ENCODE measurements at regions not wholly inside any gene's neighbourhood (a gene's known extent, or its start where the extent isn't known, plus 50 kb on each side); places are given as distances from the start of the nearest gene placed in this dataset.
"Not testable (repeated sequence)": the region's sequence is repeated elsewhere in the genome, so short reads cannot be mapped to it uniquely, and the experiment has no call there.

- DNase-seq: no peak
Measured at GRCh38 chr1:80536461-80536860, 1264.3 kb upstream of the ADGRL2 start.

DNA sequence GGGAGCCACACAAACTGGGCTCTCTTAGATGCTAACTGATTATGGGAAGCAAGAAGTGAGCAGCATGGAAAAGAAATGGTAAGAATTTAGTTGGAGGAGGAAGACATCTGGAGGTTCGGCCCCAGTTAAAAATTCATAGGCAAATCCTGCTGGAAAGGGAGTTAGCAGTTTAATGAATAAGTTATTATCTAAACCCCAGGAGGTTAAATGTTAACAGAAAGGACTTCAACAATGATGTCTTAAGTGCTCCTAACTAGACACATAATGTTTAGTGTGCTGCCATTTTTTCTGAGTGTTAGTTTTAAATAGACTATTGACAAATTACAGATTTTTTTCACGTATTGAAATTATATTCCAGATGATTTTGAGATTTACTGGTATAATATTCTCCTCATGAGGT lies 1265.3 kb upstream of the ADGRL2 start:
- DNase-seq: no peak

DNA sequence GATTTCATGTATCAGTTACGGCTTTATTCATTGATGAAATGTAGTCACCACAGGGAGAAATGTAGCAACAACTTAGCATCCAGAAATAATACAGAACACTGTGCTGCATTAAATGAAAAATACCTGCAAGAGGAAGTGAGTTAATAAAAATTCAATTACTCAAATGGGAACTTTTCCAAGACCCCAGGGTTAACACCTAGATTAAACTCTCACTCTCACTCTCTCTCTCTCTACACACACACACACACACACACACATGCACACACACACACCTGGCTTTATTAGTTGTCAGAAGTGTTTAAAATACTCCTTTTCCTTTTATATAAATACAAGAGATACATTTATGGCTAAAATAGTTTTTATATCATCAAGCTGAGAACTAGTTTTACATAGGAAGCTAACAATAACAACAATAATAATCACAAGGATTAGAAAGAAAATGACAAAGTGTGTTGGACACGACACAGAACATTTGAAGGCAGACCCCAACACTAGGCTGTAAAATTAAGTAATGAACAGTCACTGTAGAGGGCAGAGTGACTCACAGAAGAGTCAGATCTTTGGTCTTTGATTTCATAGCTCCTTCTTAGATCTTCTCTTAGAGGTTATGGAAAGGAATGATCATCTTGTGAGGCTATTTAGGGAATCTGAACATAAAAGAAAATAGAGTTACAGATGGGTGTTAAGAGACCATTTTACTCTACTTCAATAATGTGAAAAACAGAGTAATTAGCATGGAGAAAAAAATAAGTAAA lies 1266.0 kb upstream of the ADGRL2 start:
- no peak for DNase-seq

DNA sequence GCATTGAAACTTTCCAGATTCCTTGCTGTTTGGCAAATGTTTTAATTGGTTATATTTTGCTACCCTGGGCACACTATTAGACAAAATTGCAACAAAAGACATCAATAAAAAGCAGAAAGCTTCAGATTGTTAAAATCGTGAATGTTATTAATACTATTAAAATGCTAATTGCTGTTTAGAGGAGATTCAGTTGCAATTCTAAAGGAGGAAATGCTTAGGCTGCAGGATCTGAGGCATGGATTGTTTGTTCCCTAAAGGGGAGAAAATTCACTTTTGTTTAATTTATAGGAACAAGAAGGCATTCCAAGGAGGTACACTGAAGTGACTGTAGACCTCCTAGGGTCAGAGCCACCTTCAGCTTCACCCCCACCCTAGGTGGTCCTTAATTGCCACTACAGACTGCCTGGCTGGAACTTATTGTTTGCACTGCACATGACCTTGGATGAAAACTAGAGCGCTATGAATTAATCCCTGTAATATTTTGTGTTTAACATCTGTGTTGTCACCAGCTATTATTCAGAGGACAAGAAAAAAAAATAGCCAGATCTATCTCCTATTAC lies 1266.9 kb upstream of the ADGRL2 start:
- no peak for DNase-seq

GRCh38 chr1:80533093-80533492 lies 1267.6 kb upstream of the ADGRL2 start:
- DNase-seq: no peak

DNA sequence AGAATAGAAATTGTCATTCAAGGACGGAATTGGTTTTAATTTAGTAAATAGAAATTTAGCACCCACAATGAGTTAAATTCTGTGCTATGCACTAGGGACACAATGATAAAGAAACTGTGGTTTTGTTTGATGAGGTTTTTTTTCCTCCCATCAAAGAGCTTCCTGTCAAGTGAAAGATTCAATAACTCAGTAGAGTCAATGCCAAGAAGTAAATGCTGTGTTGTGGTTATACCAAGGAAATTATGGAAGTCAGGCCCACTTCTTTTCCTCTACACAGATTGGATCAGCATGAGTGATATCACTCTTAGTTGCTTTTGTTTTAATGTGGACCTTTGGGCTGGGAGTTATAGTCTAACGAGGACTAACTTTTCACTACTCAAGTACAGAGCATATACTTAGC lies 1269.6 kb upstream of the ADGRL2 start:
- no peak for DNase-seq

GRCh38 chr1:80529546-80529945 lies 1271.2 kb upstream of the ADGRL2 start:
- DNase-seq: no peak

DNA sequence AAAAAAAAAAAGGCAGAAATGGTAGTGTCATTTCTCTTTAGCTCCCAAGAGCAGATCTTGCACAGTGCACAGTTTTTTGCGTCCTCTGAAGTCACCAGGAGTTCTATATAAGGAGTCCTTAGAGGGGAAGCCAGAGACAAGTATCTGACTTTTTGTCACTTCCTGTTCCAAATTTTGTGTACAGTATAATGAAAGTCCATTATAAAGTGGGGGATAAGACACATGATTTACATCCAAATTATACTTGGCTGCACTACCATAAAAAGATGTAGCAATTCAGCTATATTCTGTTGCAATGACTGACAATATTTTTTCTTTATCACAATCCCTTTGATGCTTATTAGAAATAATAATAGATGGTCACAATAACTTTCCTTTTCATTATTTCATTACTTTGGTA lies 1276.9 kb upstream of the ADGRL2 start:
- DNase-seq: no peak

DNA sequence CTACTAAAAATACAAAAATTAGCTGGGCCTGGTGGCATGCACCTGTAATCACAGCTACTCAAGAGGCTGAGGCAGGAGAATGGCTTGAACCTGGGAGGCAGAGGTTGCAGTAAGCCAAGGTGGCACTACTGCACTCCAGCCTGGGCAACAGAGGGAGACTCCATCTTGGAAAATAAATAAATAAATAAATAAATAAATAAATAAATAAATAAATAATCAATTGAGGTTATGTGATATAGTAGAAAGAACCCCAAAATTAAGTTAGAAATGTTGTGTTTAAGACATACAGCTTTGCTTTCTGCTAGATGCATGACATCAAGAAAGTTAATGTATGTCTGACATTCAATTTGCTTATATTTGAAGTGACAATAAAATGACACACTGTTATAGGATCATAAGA lies 1277.7 kb upstream of the ADGRL2 start:
- not testable (repeated sequence) for DNase-seq

- no peak for DNase-seq
Measured at GRCh38 chr1:80520949-80521348, 1279.8 kb upstream of the ADGRL2 start.

GRCh38 chr1:80517062-80517461 lies 1283.7 kb upstream of the ADGRL2 start:
- DNase-seq: no peak

GRCh38 chr1:80509965-80510522 lies 1290.7 kb upstream of the ADGRL2 start:
- DNase-seq: no peak

- DNase-seq: no peak
Measured at GRCh38 chr1:80506216-80506615, 1294.5 kb upstream of the ADGRL2 start.

GRCh38 chr1:80498673-80499072 lies 1302.1 kb upstream of the ADGRL2 start:
- no peak for DNase-seq

GRCh38 chr1:80495806-80496205 lies 1304.9 kb upstream of the ADGRL2 start:
- no peak for DNase-seq

DNA sequence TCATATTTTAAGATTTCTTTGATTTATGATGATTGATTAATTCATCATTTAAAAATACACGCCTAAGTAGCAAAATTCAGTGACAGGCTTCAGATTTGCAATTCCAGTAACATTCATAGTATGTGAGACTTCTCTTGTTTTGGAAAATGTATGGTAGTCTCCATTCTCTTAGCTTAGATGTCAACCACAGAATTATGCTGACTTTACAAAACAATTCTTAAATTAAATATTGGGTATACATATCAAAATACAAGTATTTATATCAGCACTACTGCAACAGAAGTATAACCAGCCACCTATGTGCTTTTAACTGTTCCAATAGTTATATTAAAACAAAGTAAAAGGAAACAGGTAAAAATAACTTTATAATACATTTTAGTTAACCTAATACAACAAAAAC lies 1328.6 kb upstream of the ADGRL2 start:
- no peak for DNase-seq

GRCh38 chr1:80468356-80468755 lies 1332.4 kb upstream of the ADGRL2 start:
- no peak for DNase-seq

- DNase-seq: no peak
Measured at GRCh38 chr1:80462006-80462405, 1338.7 kb upstream of the ADGRL2 start.

DNA sequence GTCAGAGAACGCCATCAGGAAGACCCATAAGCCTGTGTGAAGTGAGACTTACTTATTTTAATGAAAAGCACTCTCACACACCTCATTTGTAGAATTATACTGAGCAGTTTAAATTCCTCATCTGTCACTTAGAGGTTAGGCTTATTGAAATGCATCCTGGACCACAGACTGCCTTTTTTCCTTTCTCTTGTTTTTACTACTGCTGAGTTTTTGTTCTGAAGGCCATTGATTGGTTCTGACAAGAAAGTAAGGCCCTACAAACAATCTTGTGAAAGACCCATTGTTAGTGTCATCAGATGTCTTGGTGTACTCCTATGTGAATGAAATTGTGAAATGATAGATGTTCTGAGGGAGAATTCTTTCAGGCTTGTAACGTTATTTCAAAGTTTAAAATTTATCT lies 1343.3 kb upstream of the ADGRL2 start:
- no peak for DNase-seq

DNA sequence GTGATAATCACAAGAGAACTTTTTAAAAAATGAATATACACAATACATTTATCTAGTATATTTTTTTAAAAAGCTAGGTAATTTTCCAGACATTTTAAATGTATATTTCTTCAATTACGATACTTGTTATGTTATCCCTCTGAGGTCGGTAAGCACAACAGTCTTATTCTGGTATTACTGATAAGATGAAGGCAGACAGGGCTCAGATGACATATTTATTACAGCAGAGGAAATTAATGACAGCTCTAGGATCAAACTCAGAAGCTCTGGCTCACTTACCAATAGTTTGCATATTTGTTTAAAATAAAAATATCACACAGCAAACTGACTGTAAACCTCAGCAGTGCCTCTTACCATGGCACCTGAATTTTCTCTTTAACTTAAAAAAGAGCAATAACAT lies 1347.0 kb upstream of the ADGRL2 start:
- no peak for DNase-seq

- DNase-seq: no peak
Measured at GRCh38 chr1:80450711-80451110, 1350.0 kb upstream of the ADGRL2 start.

DNA sequence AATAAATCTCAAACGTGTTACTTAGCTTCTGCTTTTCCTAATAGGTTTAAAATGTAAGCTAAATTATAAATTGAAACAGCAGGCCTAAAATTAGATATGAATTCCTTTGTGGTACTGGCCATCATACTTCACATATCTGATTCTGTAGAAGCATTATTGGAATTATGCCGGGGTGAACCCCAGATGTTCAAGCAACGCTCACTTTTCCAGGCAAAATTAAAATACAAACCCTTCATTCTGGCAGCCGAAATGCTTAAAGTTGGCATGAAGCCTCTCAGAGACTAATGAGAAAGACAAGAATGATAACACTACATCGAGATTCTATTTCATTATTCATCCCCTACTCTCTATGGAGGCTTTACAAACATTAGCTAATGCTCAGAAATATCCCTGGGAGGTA lies 1352.7 kb upstream of the ADGRL2 start:
- no peak for DNase-seq

DNA sequence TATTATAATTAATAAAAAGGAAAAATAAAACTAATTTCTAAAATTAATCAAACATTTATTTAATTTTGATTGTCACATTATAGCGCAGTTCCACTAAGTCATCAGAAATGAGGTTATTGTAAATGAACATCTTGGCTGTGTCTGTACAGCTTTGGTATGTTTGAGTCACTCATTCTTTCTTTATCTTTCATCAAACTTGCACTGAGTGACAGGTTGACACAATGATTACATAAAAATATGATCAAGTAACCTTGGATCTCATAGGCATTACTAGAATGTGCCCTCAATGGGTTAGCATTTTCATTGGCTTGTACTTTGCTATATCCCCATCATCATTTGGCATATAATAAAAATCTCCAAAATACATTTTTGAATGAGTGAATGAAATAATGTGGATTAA lies 1353.2 kb upstream of the ADGRL2 start:
- no peak for DNase-seq

- peak; percentile 50 for DNase-seq
Measured at GRCh38 chr1:80445033-80445432, 1355.7 kb upstream of the ADGRL2 start.

DNA sequence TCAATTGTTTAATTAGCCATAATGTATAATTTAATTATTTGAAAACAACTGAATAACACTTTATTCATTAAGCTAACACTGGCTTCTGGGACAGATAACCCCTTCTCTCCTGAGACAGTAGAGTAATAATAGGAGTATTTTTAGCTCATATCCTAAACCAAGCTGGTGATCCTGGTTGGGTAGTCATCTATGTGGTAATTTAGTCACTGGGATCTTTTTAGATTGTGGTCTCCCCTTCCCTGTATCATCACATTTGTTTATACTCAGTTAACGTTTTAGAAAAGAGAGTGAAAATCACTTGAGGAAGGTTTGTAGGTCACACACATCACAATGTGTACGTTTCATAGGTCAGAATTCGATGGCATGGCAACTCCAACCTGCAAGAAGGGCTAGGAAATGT lies 1356.6 kb upstream of the ADGRL2 start:
- no peak for DNase-seq

Data from NCI-H510A treated with DMSO at 0.1 percent for 48 hours (cell line).